ENCODE measurements at regions not wholly inside any gene's neighbourhood (a gene's known extent, or its start where the extent isn't known, plus 50 kb on each side); places are given as distances from the start of the nearest gene placed in this dataset.

DNA sequence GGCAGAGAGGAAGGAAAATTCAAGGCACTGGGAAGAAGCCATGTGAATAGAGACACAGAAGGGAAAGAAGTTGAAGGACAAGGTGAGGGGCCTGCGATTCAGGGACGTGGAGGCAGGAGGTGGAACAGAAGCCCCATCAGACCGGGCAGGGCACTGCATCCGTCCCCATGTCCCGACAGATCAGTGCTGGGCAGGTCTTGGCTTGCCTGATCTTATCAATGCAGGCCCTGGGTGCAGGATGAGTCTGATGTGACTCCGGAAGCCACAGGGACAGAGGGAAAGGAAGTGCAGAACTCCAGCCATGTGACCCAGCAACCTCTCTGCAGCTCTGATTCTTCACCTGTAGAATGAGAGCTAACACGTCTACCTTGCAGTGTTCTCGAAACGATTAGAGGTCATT, 136.2 kb upstream of the CTBP2 start:
- H3K4me3 Mint-ChIP-seq = no peak overlapping the region

GRCh38 chr10:125294109-125294508, 133.7 kb upstream of the CTBP2 start:
- ChIA-PET CTCF (no interaction called here), POLR2A (no interaction called here)
- H3K36me3 Mint-ChIP-seq (ENCODE audit: low read depth) = no peaks in the 10 kb centered on the region
- no peak overlapping the region for H3K4me3 Mint-ChIP-seq
- H3K9me3 Mint-ChIP-seq = peaks cover 5% of the 10 kb centered on the region
- H3K27ac Mint-ChIP-seq = no peak overlapping the region
- no peak for DNase-seq
- no peaks in the 10 kb centered on the region for H3K4me1 Mint-ChIP-seq
- no peaks in the 10 kb centered on the region for H3K27me3 Mint-ChIP-seq

More for the DNA sequence above, 136.2 kb upstream of the CTBP2 start:
- POLR2A ChIA-PET = no interaction called here
- DNase-seq = no peak
- H3K4me1 Mint-ChIP-seq = no peaks in the 10 kb centered on the region
- no peak overlapping the region for H3K27ac Mint-ChIP-seq
- H3K27me3 Mint-ChIP-seq = no peaks in the 10 kb centered on the region
- CTCF ChIA-PET = no interaction called here
- H3K9me3 Mint-ChIP-seq = peaks cover 3% of the 10 kb centered on the region
- H3K36me3 Mint-ChIP-seq (ENCODE audit: low read depth) = no peaks in the 10 kb centered on the region

- Mint-ChIP-seq H3K4me1 (no peaks in the 10 kb centered on the region), H3K4me3 (no peak overlapping the region), H3K9me3 (peaks cover 10% of the 10 kb centered on the region), H3K27me3 (no peaks in the 10 kb centered on the region), H3K36me3 (ENCODE audit: low read depth) (no peaks in the 10 kb centered on the region), H3K27ac (no peak overlapping the region)
- DNase-seq = no peak
- ChIA-PET CTCF (no interaction called here), POLR2A (no interaction called here)
Observed at GRCh38 chr10:125291836-125292235, 131.5 kb upstream of the CTBP2 start.

DNA sequence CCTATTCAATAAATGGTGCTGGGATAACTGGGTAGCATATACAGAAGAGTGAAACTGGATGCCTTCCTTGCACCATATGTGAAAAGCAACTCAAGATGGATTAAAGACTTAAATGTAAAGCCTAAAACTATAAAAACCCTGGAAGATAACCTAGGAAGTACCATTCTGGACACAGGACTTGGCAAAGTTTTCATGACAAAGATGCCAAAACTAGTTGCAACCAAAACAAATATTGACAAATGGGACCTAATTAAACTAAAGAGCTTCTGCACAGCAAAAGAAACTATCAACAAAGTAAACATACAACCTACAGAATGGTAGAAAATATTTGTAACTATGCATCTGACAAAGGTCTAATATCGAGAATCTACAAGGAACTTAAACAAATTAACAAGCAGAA, 129.1 kb upstream of the CTBP2 start:
- Mint-ChIP-seq H3K4me3 (no peak overlapping the region), H3K27me3 (no peaks in the 10 kb centered on the region), H3K9me3 (peaks cover 8% of the 10 kb centered on the region), H3K36me3 (ENCODE audit: low read depth) (no peaks in the 10 kb centered on the region), H3K27ac (no peak overlapping the region), H3K4me1 (no peaks in the 10 kb centered on the region)
- no peak for DNase-seq
- ChIA-PET POLR2A (no interaction called here), CTCF (no interaction called here)

- no peak overlapping the region for H3K4me3 Mint-ChIP-seq
Observed at GRCh38 chr10:125284875-125285597, 124.7 kb upstream of the CTBP2 start.

GRCh38 chr10:125283836-125284614, 123.7 kb upstream of the CTBP2 start:
- peaks cover 5% of the 10 kb centered on the region for H3K9me3 Mint-ChIP-seq
- no peak for DNase-seq
- no peaks in the 10 kb centered on the region for H3K4me1 Mint-ChIP-seq
- POLR2A ChIA-PET = no interaction called here
- H3K27ac Mint-ChIP-seq = no peak overlapping the region
- H3K36me3 Mint-ChIP-seq (ENCODE audit: low read depth) = no peaks in the 10 kb centered on the region
- no peak overlapping the region for H3K4me3 Mint-ChIP-seq
- H3K27me3 Mint-ChIP-seq = no peaks in the 10 kb centered on the region
- CTCF ChIA-PET = no interaction called here

More at GRCh38 chr10:125284875-125285597, 124.7 kb upstream of the CTBP2 start:
- DNase-seq = no peak
- POLR2A ChIA-PET = no interaction called here
- Mint-ChIP-seq H3K27me3 (no peaks in the 10 kb centered on the region), H3K36me3 (ENCODE audit: low read depth) (no peaks in the 10 kb centered on the region), H3K9me3 (peaks cover 7% of the 10 kb centered on the region), H3K4me1 (no peaks in the 10 kb centered on the region), H3K27ac (no peak overlapping the region)
- CTCF ChIA-PET = no interaction called here

GRCh38 chr10:125283191-125283835, 123.0 kb upstream of the CTBP2 start:
- CTCF ChIA-PET = no interaction called here
- H3K9me3 Mint-ChIP-seq = peaks cover 5% of the 10 kb centered on the region
- DNase-seq = no peak
- POLR2A ChIA-PET = no interaction called here
- no peaks in the 10 kb centered on the region for H3K36me3 Mint-ChIP-seq (ENCODE audit: low read depth)
- H3K4me1 Mint-ChIP-seq = no peaks in the 10 kb centered on the region
- H3K27ac Mint-ChIP-seq = no peak overlapping the region
- H3K27me3 Mint-ChIP-seq = no peaks in the 10 kb centered on the region
- H3K4me3 Mint-ChIP-seq = no peak overlapping the region

DNA sequence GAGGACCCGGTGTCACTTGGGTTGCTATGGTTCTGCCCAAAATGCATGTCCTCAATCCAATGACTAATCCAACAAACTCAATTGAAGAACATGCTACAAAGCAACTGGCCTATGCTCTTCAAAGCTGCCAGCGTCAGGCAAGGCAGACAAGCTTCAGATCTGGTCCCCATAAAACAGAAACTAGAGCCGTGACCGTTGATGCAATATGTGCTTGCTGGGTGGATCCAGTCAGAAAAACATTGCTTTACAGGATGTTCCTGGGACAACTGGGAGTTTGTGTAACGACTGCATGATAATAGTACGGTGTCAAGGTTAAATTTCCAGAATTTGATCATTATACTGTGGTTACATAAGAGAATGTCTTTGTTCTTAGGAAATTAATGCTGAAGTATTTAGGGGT, 120.7 kb upstream of the CTBP2 start:
- Mint-ChIP-seq H3K4me1 (no peaks in the 10 kb centered on the region), H3K9me3 (no peaks in the 10 kb centered on the region), H3K4me3 (no peak overlapping the region), H3K27me3 (no peaks in the 10 kb centered on the region), H3K36me3 (ENCODE audit: low read depth) (no peaks in the 10 kb centered on the region), H3K27ac (no peak overlapping the region)
- ChIA-PET POLR2A (no interaction called here), CTCF (no interaction called here)
- DNase-seq = no peak

DNA sequence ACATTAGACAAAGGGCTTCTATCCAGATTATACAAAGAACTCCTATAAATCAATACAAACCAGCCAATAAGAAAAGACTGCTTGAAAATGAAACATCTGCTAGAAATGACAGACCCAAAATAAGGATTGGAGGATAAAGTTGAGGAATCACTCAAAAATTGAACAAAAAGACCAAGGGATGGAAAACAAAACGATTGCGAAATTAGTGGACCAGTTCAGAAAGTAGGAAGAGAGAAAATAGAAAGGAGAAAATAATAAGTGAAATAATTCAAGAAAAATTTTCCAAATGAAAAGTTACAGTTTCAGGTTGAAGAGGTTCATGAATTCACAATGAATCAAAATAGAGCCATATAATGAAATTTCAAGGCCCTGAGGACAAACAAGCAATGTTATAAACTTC, 115.8 kb upstream of the CTBP2 start:
- no peak for DNase-seq
- Mint-ChIP-seq H3K4me3 (no peak overlapping the region), H3K27me3 (no peaks in the 10 kb centered on the region), H3K27ac (no peak overlapping the region), H3K36me3 (ENCODE audit: low read depth) (no peaks in the 10 kb centered on the region), H3K4me1 (no peaks in the 10 kb centered on the region), H3K9me3 (no peaks in the 10 kb centered on the region)
- CTCF ChIA-PET = no interaction called here
- POLR2A ChIA-PET = no interaction called here

GRCh38 chr10:125274961-125275360, 114.6 kb upstream of the CTBP2 start:
- Mint-ChIP-seq H3K36me3 (ENCODE audit: low read depth) (no peaks in the 10 kb centered on the region), H3K4me3 (no peak overlapping the region), H3K27me3 (no peaks in the 10 kb centered on the region), H3K4me1 (no peaks in the 10 kb centered on the region), H3K27ac (no peak overlapping the region), H3K9me3 (no peaks in the 10 kb centered on the region)
- CTCF ChIA-PET = no interaction called here
- POLR2A ChIA-PET = no interaction called here
- DNase-seq = no peak

- H3K4me1 Mint-ChIP-seq = no peaks in the 10 kb centered on the region
- H3K27ac Mint-ChIP-seq = no peak overlapping the region
- H3K36me3 Mint-ChIP-seq (ENCODE audit: low read depth) = no peaks in the 10 kb centered on the region
- H3K4me3 Mint-ChIP-seq = no peak overlapping the region
- H3K27me3 Mint-ChIP-seq = no peaks in the 10 kb centered on the region
- ChIA-PET POLR2A (no interaction called here), CTCF (no interaction called here)
- H3K9me3 Mint-ChIP-seq = peaks cover 4% of the 10 kb centered on the region
- no peak for DNase-seq
Observed at GRCh38 chr10:125273023-125273422, 112.7 kb upstream of the CTBP2 start.

GRCh38 chr10:125269716-125270115, 109.4 kb upstream of the CTBP2 start:
- H3K4me3 Mint-ChIP-seq = no peak overlapping the region
- POLR2A ChIA-PET = no interaction called here
- no peak overlapping the region for H3K27ac Mint-ChIP-seq
- DNase-seq = no peak
- no peaks in the 10 kb centered on the region for H3K27me3 Mint-ChIP-seq
- CTCF ChIA-PET = no interaction called here
- no peaks in the 10 kb centered on the region for H3K36me3 Mint-ChIP-seq (ENCODE audit: low read depth)
- no peaks in the 10 kb centered on the region for H3K4me1 Mint-ChIP-seq
- H3K9me3 Mint-ChIP-seq = peaks cover 4% of the 10 kb centered on the region

GRCh38 chr10:125266966-125267365, 106.6 kb upstream of the CTBP2 start:
- H3K27ac Mint-ChIP-seq = no peak overlapping the region
- ChIA-PET CTCF (no interaction called here), POLR2A (no interaction called here)
- H3K36me3 Mint-ChIP-seq (ENCODE audit: low read depth) = no peaks in the 10 kb centered on the region
- H3K4me1 Mint-ChIP-seq = no peaks in the 10 kb centered on the region
- no peaks in the 10 kb centered on the region for H3K27me3 Mint-ChIP-seq
- H3K4me3 Mint-ChIP-seq = no peak overlapping the region
- peaks cover 4% of the 10 kb centered on the region for H3K9me3 Mint-ChIP-seq
- no peak for DNase-seq

DNA sequence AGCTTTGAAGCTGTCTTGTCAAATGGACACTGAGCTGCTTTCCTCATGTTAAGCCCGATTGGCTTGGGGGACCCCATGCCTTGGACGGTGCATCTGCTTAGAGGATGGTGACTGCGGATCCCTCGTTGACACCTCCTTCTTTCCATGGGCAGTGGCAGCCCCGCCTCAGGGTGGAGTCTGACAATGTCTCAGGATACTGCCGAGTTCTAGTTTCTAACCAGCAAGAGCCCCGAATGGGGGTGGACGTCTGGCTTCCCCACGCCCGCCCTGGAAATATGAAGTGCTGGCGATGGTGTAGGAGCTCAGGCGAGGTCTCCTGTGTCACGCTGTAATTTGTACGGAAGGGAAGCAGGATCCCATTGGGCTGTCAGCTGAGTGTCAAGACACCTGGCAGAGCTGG, 106.2 kb upstream of the CTBP2 start:
- ChIA-PET POLR2A (no interaction called here), CTCF (no interaction called here)
- Mint-ChIP-seq H3K27ac (no peak overlapping the region), H3K4me3 (no peak overlapping the region), H3K9me3 (peaks cover 4% of the 10 kb centered on the region), H3K36me3 (ENCODE audit: low read depth) (no peaks in the 10 kb centered on the region), H3K27me3 (no peaks in the 10 kb centered on the region), H3K4me1 (no peaks in the 10 kb centered on the region)
- no peak for DNase-seq
